ENCODE measurements at regions not wholly inside any gene's neighbourhood (a gene's known extent, or its start where the extent isn't known, plus 50 kb on each side); places are given as distances from the start of the nearest gene placed in this dataset.

GRCh38 chr5:8058616-8059190, 189.8 kb downstream of the MTRR start:
- intact Hi-C loops (cut with DNase I; ENCODE audit: low total_unique reads) = no loop called here
- H3K4me1 ChIP-seq = peaks cover 0 to 24% (median 8%) of the 10 kb centered on the region in 6 donors
- no peaks in the 10 kb centered on the region for H3K9me3 ChIP-seq
- H3K36me3 ChIP-seq = no peaks in the 10 kb centered on the region
- no peak for DNase-seq
- TF ChIP-seq CTCF (IDR thresholded peaks at IDR 0.05 in 8 of 11, conservative IDR thresholded peaks at IDR 0.05 in 3 of 11) = no peak
- no peak for TF ChIP-seq POLR2A (IDR thresholded peaks at IDR 0.05)
- no peak for TF ChIP-seq POLR2AphosphoS5 (IDR thresholded peaks at IDR 0.05)
- H3K4me3 ChIP-seq = no peak overlapping the region
- H3K27ac ChIP-seq = no peak overlapping the region
- 80 to 92% (median 85%) methylated on average over 16 of the region's 16 CpGs for WGBS, 5 donors
- H3K27me3 ChIP-seq (replicated peaks in 1 of 7) = no peaks in the 10 kb centered on the region

GRCh38 chr5:8059337-8059736, 190.4 kb downstream of the MTRR start:
- no peak for TF ChIP-seq CTCF (IDR thresholded peaks at IDR 0.05 in 8 of 11, conservative IDR thresholded peaks at IDR 0.05 in 3 of 11)
- no peak for TF ChIP-seq POLR2A (IDR thresholded peaks at IDR 0.05)
- TF ChIP-seq POLR2AphosphoS5 (IDR thresholded peaks at IDR 0.05) = no peak
- Histone ChIP-seq H3K36me3 (no peaks in the 10 kb centered on the region), H3K4me3 (no peak overlapping the region), H3K27ac (no peak overlapping the region), H3K9me3 (no peaks in the 10 kb centered on the region), H3K27me3 (replicated peaks in 1 of 7) (no peaks in the 10 kb centered on the region), H3K4me1 (peaks cover 0 to 24% (median 8%) of the 10 kb centered on the region in 6 donors)
- intact Hi-C loops (cut with DNase I; ENCODE audit: low total_unique reads) = no loop called here
- no peak for DNase-seq
- WGBS, 5 donors = 73 to 90% (median 83%) methylated on average over 4 of the region's 4 CpGs

GRCh38 chr5:8060235-8060952, 191.4 kb downstream of the MTRR start:
- DNase-seq = no peak

More at GRCh38 chr5:8060235-8060952, 191.4 kb downstream of the MTRR start:
- 45 to 62% (median 56%) methylated on average over 11 of the region's 11 CpGs for WGBS, 5 donors
- no peaks in the 10 kb centered on the region for H3K27me3 ChIP-seq (replicated peaks in 1 of 7)
- intact Hi-C loops (cut with DNase I; ENCODE audit: low total_unique reads) = no loop called here
- H3K4me1 ChIP-seq = peaks cover 0 to 24% (median 8%) of the 10 kb centered on the region in 6 donors
- TF ChIP-seq CTCF (IDR thresholded peaks at IDR 0.05 in 8 of 11, conservative IDR thresholded peaks at IDR 0.05 in 3 of 11) (no peak), POLR2AphosphoS5 (IDR thresholded peaks at IDR 0.05) (peak in 1 of 3 donors; percentile 56)
- no peak overlapping the region for H3K4me3 ChIP-seq
- no peaks in the 10 kb centered on the region for H3K36me3 ChIP-seq
- H3K9me3 ChIP-seq = no peaks in the 10 kb centered on the region
- peak overlapping the region in 5 of 8 donors; percentile 27 to 73 (median 43) for H3K27ac ChIP-seq
